PC-9 (cell line): ENCODE measurements at regions not wholly inside any gene's neighbourhood (a gene's known extent, or its start where the extent isn't known, plus 50 kb on each side); places are given as distances from the start of the nearest gene placed in this dataset.

Experiments used
- CTCF ChIP-seq: fragments of 200-600 bp; sonication (generic); conservative IDR thresholded peaks from 2 replicates; pipeline ENCODE4 v1.6.1; 2017; ENCODE audit warnings: mixed run types, antibody characterized with exemption, mild to moderate bottlenecking, moderate library complexity
- EZH2 ChIP-seq: fragments of 200-600 bp; sonication (generic); IDR thresholded peaks from 2 replicates; pipeline ENCODE4 v1.8.0; 2017; ENCODE audit warnings: antibody characterized with exemption, low read depth

- TF ChIP-seq CTCF (no peak), EZH2 (no peak)
Observed at GRCh38 chr6:81878479-81878878, 126.0 kb upstream of the TENT5A start.
